RWPE2 (cell line): ENCODE measurements at regions not wholly inside any gene's neighbourhood (a gene's known extent, or its start where the extent isn't known, plus 50 kb on each side); places are given as distances from the start of the nearest gene placed in this dataset.

Source experiments
- ATAC-seq: fragments of 200-7000 bp; cut with Tn5 transposase; 3 replicates; pipeline ENCODE4 v1.9.1; 2021; ENCODE audit warnings: low read depth
- DNase-seq: peaks from one replicate; pipeline ENCODE4 v3.0.0-alpha.2; 2020; ENCODE audit warnings: low spot score
- H3K27ac ChIP-seq: fragments of 450-650 bp; 2 replicates; pipeline ENCODE4 v1.5.1; 2017; ENCODE audit warnings: mild to moderate bottlenecking; ENCODE audit not compliant: poor library complexity, severe bottlenecking
- H3K27me3 ChIP-seq: fragments of 250-450 bp; sonication (Bioruptor Pico); 2 replicates; pipeline ENCODE4 v1.5.1; 2021; ENCODE audit warnings: mild to moderate bottlenecking, moderate library complexity; ENCODE audit not compliant: insufficient read depth, poor library complexity, severe bottlenecking
- H3K36me3 ChIP-seq: fragments of 250-450 bp; sonication (Bioruptor Pico); 2 replicates; pipeline ENCODE4 v1.5.1; 2020; ENCODE audit warnings: low read depth, mild to moderate bottlenecking, moderate library complexity
- H3K4me1 ChIP-seq: fragments of 250-450 bp; sonication (Bioruptor Pico); 2 replicates; pipeline ENCODE4 v1.5.1; 2021; ENCODE audit warnings: mild to moderate bottlenecking, moderate library complexity; ENCODE audit not compliant: insufficient read depth, poor library complexity, severe bottlenecking
- H3K4me3 ChIP-seq: fragments of 250-450 bp; sonication (Bioruptor Pico); 2 replicates; pipeline ENCODE4 v1.5.1; 2021; ENCODE audit warnings: mild to moderate bottlenecking, moderate library complexity; ENCODE audit not compliant: severe bottlenecking
- H3K9me3 ChIP-seq: fragments of 250-450 bp; sonication (Bioruptor Pico); 2 replicates; pipeline ENCODE4 v1.5.1; 2021; ENCODE audit warnings: mild to moderate bottlenecking, moderate library complexity; ENCODE audit not compliant: severe bottlenecking
- CTCF ChIP-seq: fragments of 450-650 bp; IDR thresholded peaks from one replicate; pipeline ENCODE4 v1.5.1; 2017; ENCODE audit warnings: mild to moderate bottlenecking, moderate library complexity; ENCODE audit not compliant: poor library complexity, severe bottlenecking

DNA sequence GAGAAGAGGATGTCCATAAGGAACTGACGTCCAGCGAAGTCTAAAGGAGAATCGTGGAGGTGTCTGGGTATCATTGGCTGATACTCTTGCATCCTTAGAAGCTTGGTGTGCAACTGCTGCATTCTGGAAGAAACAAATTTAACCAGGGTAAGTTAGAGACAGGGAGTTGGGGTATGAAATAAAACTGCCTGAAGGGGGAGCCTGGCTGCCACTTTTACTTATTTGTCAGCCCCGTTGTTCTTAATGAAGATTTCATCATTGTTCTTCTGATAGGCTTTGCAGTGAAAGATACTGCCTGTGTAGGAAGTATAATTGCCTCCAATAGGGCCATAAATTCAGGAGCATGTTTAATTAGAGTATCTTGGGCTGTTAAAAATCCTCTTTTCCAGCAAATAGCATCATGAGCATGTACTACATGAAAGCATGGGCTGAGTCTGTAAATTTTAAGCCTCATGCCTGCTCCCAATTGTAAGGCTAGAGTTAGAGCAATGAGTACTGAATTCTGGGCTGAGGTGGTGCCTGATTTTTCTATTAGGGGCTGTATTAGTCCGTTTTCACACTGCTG, 1264.5 kb upstream of the ACO1 start:
- Histone ChIP-seq H3K4me1 (no peaks in the 10 kb centered on the region), H3K27ac (no peak overlapping the region), H3K4me3 (no peak overlapping the region), H3K9me3 (no peaks in the 10 kb centered on the region), H3K27me3 (no peaks in the 10 kb centered on the region), H3K36me3 (no peaks in the 10 kb centered on the region)
- ATAC-seq, result peak; percentile 73
- no peak for DNase-seq
- TF ChIP-seq CTCF, result peak; percentile 82

DNA sequence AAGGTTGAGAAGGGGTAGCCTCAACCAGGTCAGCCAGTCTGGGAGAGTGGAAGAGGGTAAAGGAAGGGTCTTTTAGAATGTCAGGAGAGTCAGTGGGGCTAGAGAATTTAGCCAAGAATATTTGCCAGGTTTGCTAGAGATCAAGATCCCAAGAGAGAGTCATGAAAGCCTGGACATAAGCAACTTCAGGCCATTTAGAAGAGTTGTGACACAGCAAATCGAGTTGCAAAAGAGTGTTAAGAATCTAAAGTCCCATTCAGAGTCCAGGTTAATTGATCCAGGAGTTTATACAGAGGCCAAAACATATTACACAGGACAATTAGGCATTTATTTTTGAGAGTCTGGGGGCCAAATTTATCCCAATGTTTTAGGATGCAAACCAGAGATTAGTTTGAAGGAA, 1260.1 kb upstream of the ACO1 start:
- DNase-seq, result no peak
- Histone ChIP-seq H3K4me3 (no peak overlapping the region), H3K27me3 (no peaks in the 10 kb centered on the region), H3K27ac (no peak overlapping the region), H3K4me1 (no peaks in the 10 kb centered on the region), H3K36me3 (no peaks in the 10 kb centered on the region), H3K9me3 (no peaks in the 10 kb centered on the region)
- ATAC-seq, result no peak
- no peak for TF ChIP-seq CTCF

DNA sequence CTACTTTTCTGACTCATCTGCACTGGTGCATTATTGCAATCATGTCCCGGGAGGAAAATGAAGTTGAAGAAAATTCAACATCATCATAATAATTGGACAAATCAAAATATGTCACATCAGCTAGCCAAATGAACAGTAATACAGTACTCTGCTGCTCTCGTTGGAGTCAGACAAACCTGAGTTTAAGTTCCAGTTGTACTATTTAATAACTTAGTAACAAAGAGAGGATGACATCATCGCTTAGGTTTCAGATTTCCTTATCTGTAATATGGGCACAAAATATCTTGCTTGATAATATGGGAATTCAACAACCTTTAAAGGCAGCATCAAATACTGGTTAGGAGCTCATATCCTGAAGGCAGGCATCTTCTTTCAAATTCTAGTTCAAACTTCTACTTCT, 1248.9 kb upstream of the ACO1 start:
- H3K9me3 ChIP-seq, result no peaks in the 10 kb centered on the region
- H3K27me3 ChIP-seq, result no peaks in the 10 kb centered on the region
- H3K36me3 ChIP-seq, result no peaks in the 10 kb centered on the region
- TF ChIP-seq CTCF, result no peak
- DNase-seq, result no peak
- no peak for ATAC-seq
- no peak overlapping the region for H3K27ac ChIP-seq
- peaks cover 17% of the 10 kb centered on the region for H3K4me1 ChIP-seq
- no peak overlapping the region for H3K4me3 ChIP-seq

- H3K4me3 ChIP-seq, result no peak overlapping the region
- no peaks in the 10 kb centered on the region for H3K36me3 ChIP-seq
- ATAC-seq, result no peak
- peaks cover 17% of the 10 kb centered on the region for H3K4me1 ChIP-seq
- TF ChIP-seq CTCF, result no peak
- H3K9me3 ChIP-seq, result no peaks in the 10 kb centered on the region
- no peak for DNase-seq
- no peaks in the 10 kb centered on the region for H3K27me3 ChIP-seq
- H3K27ac ChIP-seq, result peak overlapping the region; percentile 65
Observed at GRCh38 chr9:31136524-31136923, 1247.9 kb upstream of the ACO1 start.

DNA sequence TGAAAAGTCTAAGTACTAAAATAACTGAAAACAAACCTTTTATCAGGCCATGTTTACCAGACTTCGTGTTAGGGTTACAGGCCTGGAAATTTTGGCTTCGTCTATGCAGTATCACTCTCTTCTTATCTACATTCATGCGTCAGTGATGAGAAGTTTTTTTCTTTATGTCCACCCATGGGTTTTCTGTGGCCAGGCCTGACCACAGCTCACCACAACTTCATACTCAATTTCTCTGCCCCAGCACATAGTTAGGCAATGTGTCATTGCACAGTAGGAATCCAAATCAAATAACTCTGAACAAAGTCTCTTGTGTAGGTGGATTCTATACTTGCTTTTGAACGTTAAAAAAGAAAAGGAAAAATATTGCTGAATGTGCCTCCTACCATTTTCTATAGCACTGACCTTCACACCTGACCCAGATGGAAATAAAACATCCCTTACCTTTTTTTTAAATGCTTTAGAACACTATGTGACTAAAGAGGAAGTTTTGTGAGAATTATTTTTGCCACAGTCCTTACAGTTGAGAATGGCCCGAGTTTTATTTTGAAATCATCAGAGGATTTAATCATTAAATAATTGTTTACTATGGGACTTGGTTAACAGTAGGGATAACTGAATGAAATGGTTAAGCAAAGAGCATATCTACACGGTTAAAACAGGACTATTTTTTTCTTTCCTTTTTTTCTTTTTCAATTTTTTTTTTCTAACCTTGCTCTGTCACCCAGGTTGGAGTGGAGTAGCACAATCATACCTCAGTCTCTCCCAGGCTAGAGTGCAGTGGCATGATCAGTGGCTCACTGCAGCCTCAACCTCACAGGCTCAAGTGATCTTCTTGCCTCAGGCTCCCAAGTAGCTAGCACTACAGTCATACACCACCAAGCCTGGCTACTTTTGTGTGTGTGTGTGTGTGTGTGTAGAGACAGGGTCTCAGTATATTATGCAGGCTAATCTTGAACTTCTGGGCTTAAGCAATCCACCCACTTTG, 1247.0 kb upstream of the ACO1 start:
- H3K27me3 ChIP-seq, result no peaks in the 10 kb centered on the region
- ATAC-seq, result peak; percentile 98
- no peak overlapping the region for H3K4me3 ChIP-seq
- peaks cover 17% of the 10 kb centered on the region for H3K4me1 ChIP-seq
- peak overlapping the region; percentile 65 for H3K27ac ChIP-seq
- no peak for TF ChIP-seq CTCF
- DNase-seq, result no peak
- no peaks in the 10 kb centered on the region for H3K36me3 ChIP-seq
- H3K9me3 ChIP-seq, result no peaks in the 10 kb centered on the region
